OCI-LY3 (cell line): ENCODE measurements at regions not wholly inside any gene's neighbourhood (a gene's known extent, or its start where the extent isn't known, plus 50 kb on each side); places are given as distances from the start of the nearest gene placed in this dataset.

Experiments used
- H2AFZ ChIP-seq: fragments of 200-600, 300-600 bp; shearing (Covaris generic); 2 replicates; pipeline ENCODE4 v1.6.0; 2014; ENCODE audit warnings: antibody characterized with exemption, low read depth, low read length
- H3K27ac ChIP-seq: fragments of 200-600, 300-600 bp; sonication (generic); 2 replicates; pipeline ENCODE4 v1.5.1; 2014; ENCODE audit warnings: mild to moderate bottlenecking, low read length, moderate library complexity, mixed read lengths
- H3K27me3 ChIP-seq: fragments of 200-600, 300-600 bp; sonication (generic); 2 replicates; pipeline ENCODE4 v1.6.1; 2014; ENCODE audit warnings: low read depth, low read length, mixed read lengths
- H3K36me3 ChIP-seq: fragments of 200-600, 300-600 bp; sonication (generic); replicated peaks from 2 replicates; pipeline ENCODE3; 2014; ENCODE audit warnings: low read depth, low read length, mixed read lengths
- H3K4me1 ChIP-seq: fragments of 300-600, 200-600 bp; sonication (generic); 2 replicates; pipeline ENCODE4 v1.6.1; 2014; ENCODE audit warnings: low read length, mixed read lengths
- H3K4me2 ChIP-seq: fragments of 200-600, 300-600 bp; sonication (generic); 2 replicates; pipeline ENCODE4 v1.6.1; 2014; ENCODE audit warnings: low read length, mixed read lengths
- H3K4me3 ChIP-seq: fragments of 300-600, 200-600 bp; sonication (generic); 2 replicates; pipeline ENCODE4 v1.5.1; 2014; ENCODE audit warnings: antibody characterized with exemption, mild to moderate bottlenecking, low read length, moderate library complexity
- H3K79me2 ChIP-seq: fragments of 300-600, 200-600 bp; shearing (Covaris generic); 2 replicates; pipeline ENCODE4 v1.6.1; 2014; ENCODE audit warnings: mild to moderate bottlenecking, low read length, mixed read lengths
- H3K9ac ChIP-seq: fragments of 300-600, 200-600 bp; shearing (Covaris generic); 2 replicates; pipeline ENCODE4 v1.6.0; 2014; ENCODE audit warnings: mild to moderate bottlenecking, low read length, moderate library complexity
- H3K9me3 ChIP-seq: fragments of 200-600, 300-600 bp; shearing (Covaris generic); 2 replicates; pipeline ENCODE4 v1.6.1; 2014; ENCODE audit warnings: low read length, mixed read lengths; ENCODE audit not compliant: insufficient read depth
- H4K20me1 ChIP-seq: fragments of 200-600, 300-600 bp; sonication (generic); 2 replicates; pipeline ENCODE4 v1.6.1; 2016; ENCODE audit warnings: low read length, mixed read lengths; ENCODE audit not compliant: insufficient read depth
- CTCF ChIP-seq: fragments of 200-600, 300-600 bp; sonication (generic); IDR thresholded peaks from 2 replicates; pipeline ENCODE4 v1.5.1; 2014; ENCODE audit warnings: antibody characterized with exemption, low read length, low read depth
- EZH2phosphoT487 ChIP-seq: fragments of 200-600 bp; shearing (Covaris generic); IDR thresholded peaks from 2 replicates; pipeline ENCODE4 v1.6.1; 2018; ENCODE audit warnings: antibody characterized with exemption, mixed run types, low read depth

GRCh38 chr15:77797270-77797669 lies 164.6 kb upstream of the LINGO1 start:
- Histone ChIP-seq H3K79me2 (no peaks in the 10 kb centered on the region), H3K27me3 (no peaks in the 10 kb centered on the region), H3K4me2 (peak overlapping the region; percentile 35), H2AFZ (peak overlapping the region; percentile 84), H3K36me3 (no peaks in the 10 kb centered on the region), H3K9me3 (no peaks in the 10 kb centered on the region), H4K20me1 (no peaks in the 10 kb centered on the region), H3K4me3 (no peak overlapping the region), H3K9ac (no peak overlapping the region), H3K27ac (no peak overlapping the region), H3K4me1 (peaks cover 10% of the 10 kb centered on the region)
- TF ChIP-seq CTCF: no peak
- no peak for TF ChIP-seq EZH2phosphoT487

- TF ChIP-seq EZH2phosphoT487 (no peak), CTCF (no peak)
- H3K9me3 ChIP-seq: no peaks in the 10 kb centered on the region
- H3K4me1 ChIP-seq: peaks cover 10% of the 10 kb centered on the region
- H3K9ac ChIP-seq: no peak overlapping the region
- no peaks in the 10 kb centered on the region for H3K36me3 ChIP-seq
- no peaks in the 10 kb centered on the region for H3K79me2 ChIP-seq
- no peak overlapping the region for H2AFZ ChIP-seq
- no peaks in the 10 kb centered on the region for H4K20me1 ChIP-seq
- no peaks in the 10 kb centered on the region for H3K27me3 ChIP-seq
- no peak overlapping the region for H3K4me2 ChIP-seq
- no peak overlapping the region for H3K27ac ChIP-seq
- H3K4me3 ChIP-seq: no peak overlapping the region
Measured at GRCh38 chr15:77796046-77796729, 163.5 kb upstream of the LINGO1 start.

- no peaks in the 10 kb centered on the region for H3K27me3 ChIP-seq
- H3K4me3 ChIP-seq: no peak overlapping the region
- no peaks in the 10 kb centered on the region for H3K79me2 ChIP-seq
- no peak overlapping the region for H3K9ac ChIP-seq
- no peak overlapping the region for H3K27ac ChIP-seq
- no peak overlapping the region for H2AFZ ChIP-seq
- peaks cover 10% of the 10 kb centered on the region for H3K4me1 ChIP-seq
- TF ChIP-seq EZH2phosphoT487 (no peak), CTCF (no peak)
- no peaks in the 10 kb centered on the region for H3K9me3 ChIP-seq
- H3K36me3 ChIP-seq: no peaks in the 10 kb centered on the region
- H3K4me2 ChIP-seq: no peak overlapping the region
- no peaks in the 10 kb centered on the region for H4K20me1 ChIP-seq
Measured at GRCh38 chr15:77795446-77795845, 162.7 kb upstream of the LINGO1 start.

- no peaks in the 10 kb centered on the region for H3K79me2 ChIP-seq
- no peak overlapping the region for H3K27ac ChIP-seq
- H2AFZ ChIP-seq: no peak overlapping the region
- H3K36me3 ChIP-seq: no peaks in the 10 kb centered on the region
- H3K4me3 ChIP-seq: no peak overlapping the region
- H3K4me1 ChIP-seq: peaks cover 3% of the 10 kb centered on the region
- H3K4me2 ChIP-seq: no peak overlapping the region
- no peak for TF ChIP-seq EZH2phosphoT487
- TF ChIP-seq CTCF: no peak
- no peaks in the 10 kb centered on the region for H4K20me1 ChIP-seq
- no peaks in the 10 kb centered on the region for H3K27me3 ChIP-seq
- H3K9me3 ChIP-seq: no peaks in the 10 kb centered on the region
- no peak overlapping the region for H3K9ac ChIP-seq
Measured at GRCh38 chr15:77791941-77792340, 159.2 kb upstream of the LINGO1 start.
